WTC11 (cell line): ENCODE measurements at regions not wholly inside any gene's neighbourhood (a gene's known extent, or its start where the extent isn't known, plus 50 kb on each side); places are given as distances from the start of the nearest gene placed in this dataset.

Experiments
- ATAC-seq: fragments of 200-7000 bp; cut with Tn5 transposase; 2 replicates; pipeline ENCODE4 v1.10.0; 2021; ENCODE audit warnings: mild to moderate bottlenecking, moderate library complexity
- CTCF ChIA-PET: fragments of 300-600 bp; sonication (Branson Sonifier 250); formaldehyde crosslinking; loops from one replicate; lab custom pipeline; 2021; ENCODE audit warnings: antibody characterized with exemption; lab: Charles Lee
- POLR2A ChIA-PET: fragments of 350-600 bp; sonication (Branson Sonifier 250); formaldehyde crosslinking; loops from one replicate; lab custom pipeline; 2021; ENCODE audit warnings: antibody characterized with exemption; lab: Charles Lee
- DNase-seq: peaks from one replicate; pipeline ENCODE4 v3.0.0; 2021; ENCODE audit warnings: low spot score
- H3K27ac Mint-ChIP-seq: 2 replicates; pipeline ENCODE4 v1.8.0; 2021; ENCODE audit warnings: mixed read lengths
- H3K27me3 Mint-ChIP-seq: 2 replicates; pipeline ENCODE4 v1.8.0; 2021; ENCODE audit warnings: low read depth, mild to moderate bottlenecking, moderate library complexity, mixed read lengths
- H3K36me3 Mint-ChIP-seq: 2 replicates; pipeline ENCODE4 v1.8.0; 2021; ENCODE audit warnings: mixed read lengths
- H3K4me1 Mint-ChIP-seq: 2 replicates; pipeline ENCODE4 v1.8.0; 2022; ENCODE audit warnings: mixed read lengths
- H3K4me3 Mint-ChIP-seq: 2 replicates; pipeline ENCODE4 v1.8.0; 2021; ENCODE audit warnings: mild to moderate bottlenecking, moderate library complexity, mixed read lengths
- H3K9me3 Mint-ChIP-seq: 2 replicates; pipeline ENCODE4 v1.8.0; 2021; ENCODE audit warnings: mixed read lengths
- CTCF ChIP-seq: fragments of 200-600 bp; IDR thresholded peaks from 2 replicates; pipeline ENCODE4 v1.8.0; 2022; ENCODE audit warnings: antibody characterized with exemption
- EMX1 ChIP-seq: fragments of 250-450 bp; sonication (Bioruptor Pico); IDR thresholded peaks from 2 replicates; pipeline ENCODE4 v1.8.0; 2021; ENCODE audit warnings: mild to moderate bottlenecking
- ERG ChIP-seq: fragments of 250-450 bp; sonication (Bioruptor Pico); IDR thresholded peaks from 2 replicates; pipeline ENCODE4 v1.8.0; 2021; ENCODE audit warnings: mild to moderate bottlenecking
- ETV6 ChIP-seq: sonication (generic); formaldehyde crosslinking; IDR thresholded peaks from 2 replicates; pipeline ENCODE4 v1.8.1; 2022; ENCODE audit warnings: mild to moderate bottlenecking, missing genetic modification reagents
- IRF2 ChIP-seq: sonication (generic); formaldehyde crosslinking; IDR thresholded peaks from 2 replicates; pipeline ENCODE4 v1.8.0; 2022; ENCODE audit warnings: low read depth, missing genetic modification reagents, borderline replicate concordance
- MAX ChIP-seq: sonication (generic); formaldehyde crosslinking; IDR thresholded peaks from 2 replicates; pipeline ENCODE4 v1.8.0; 2022; ENCODE audit warnings: mild to moderate bottlenecking, missing genetic modification reagents
- MYBL2 ChIP-seq: sonication (generic); formaldehyde crosslinking; IDR thresholded peaks from 2 replicates; pipeline ENCODE4 v1.8.1; 2023; ENCODE audit warnings: mild to moderate bottlenecking, moderate library complexity, missing genetic modification reagents
- NFE2L1 ChIP-seq: sonication (generic); formaldehyde crosslinking; IDR thresholded peaks from 2 replicates; pipeline ENCODE4 v1.8.1; 2023; ENCODE audit warnings: missing genetic modification reagents
- STAT6 ChIP-seq: sonication (generic); formaldehyde crosslinking; conservative IDR thresholded peaks from 2 replicates; pipeline ENCODE4 v1.8.1; 2023; ENCODE audit warnings: mild to moderate bottlenecking, low read depth, missing genetic modification reagents, moderate library complexity
- TCF7 ChIP-seq: sonication (generic); formaldehyde crosslinking; IDR thresholded peaks from 2 replicates; pipeline ENCODE4 v1.8.0; 2022; ENCODE audit warnings: mild to moderate bottlenecking, low read depth, missing genetic modification reagents, moderate library complexity
- TEAD4 ChIP-seq: sonication (generic); formaldehyde crosslinking; IDR thresholded peaks from 2 replicates; pipeline ENCODE4 v1.8.0; 2022; ENCODE audit warnings: mild to moderate bottlenecking, missing genetic modification reagents
- ZBTB21 ChIP-seq: sonication (generic); formaldehyde crosslinking; IDR thresholded peaks from 2 replicates; pipeline ENCODE4 v1.8.1; 2023; ENCODE audit warnings: mild to moderate bottlenecking, missing genetic modification reagents, borderline replicate concordance
- ZNF423 ChIP-seq: fragments of 250-450 bp; sonication (Bioruptor Pico); IDR thresholded peaks from 2 replicates; pipeline ENCODE4 v2.1.2; 2022; ENCODE audit warnings: mild to moderate bottlenecking, moderate library complexity
- ZNF425 ChIP-seq: fragments of 250-450 bp; sonication (Bioruptor Pico); conservative IDR thresholded peaks from 2 replicates; pipeline ENCODE4 v1.9.0; 2021; ENCODE audit warnings: mild to moderate bottlenecking
- ZNF532 ChIP-seq: fragments of 250-450 bp; sonication (Bioruptor Pico); IDR thresholded peaks from 2 replicates; pipeline ENCODE4 v1.9.0; 2021; ENCODE audit warnings: mild to moderate bottlenecking, borderline replicate concordance

- TF ChIP-seq ERG, result no peak
- no peak for TF ChIP-seq ZNF532 (CRISPR knock-in tag)
- no peak for TF ChIP-seq MAX
These were observed 77.0 kb upstream of the RBMS3 start (continued) for GRCh38 chr3:29203851-29204250.

- Mint-ChIP-seq H3K27me3 (no peaks in the 10 kb centered on the region), H3K4me3 (no peak overlapping the region), H3K4me1 (peaks cover 5% of the 10 kb centered on the region), H3K9me3 (peaks cover 3% of the 10 kb centered on the region), H3K27ac (no peak overlapping the region), H3K36me3 (no peaks in the 10 kb centered on the region)
- POLR2A ChIA-PET, result no interaction called here
- CTCF ChIA-PET, result no interaction called here
- ATAC-seq, result no peak
- TF ChIP-seq IRF2, result no peak
- no peak for TF ChIP-seq ZNF425 (CRISPR knock-in tag)
- DNase-seq, result no peak
These were observed 73.4 kb upstream of the RBMS3 start for GRCh38 chr3:29207427-29207826.

GRCh38 chr3:29212789-29213433 lies 68.0 kb upstream of the RBMS3 start:
- Mint-ChIP-seq H3K36me3 (no peaks in the 10 kb centered on the region), H3K4me1 (peaks cover 11% of the 10 kb centered on the region), H3K27ac (no peak overlapping the region), H3K9me3 (peaks cover 7% of the 10 kb centered on the region), H3K27me3 (no peaks in the 10 kb centered on the region), H3K4me3 (no peak overlapping the region)
- POLR2A ChIA-PET, result no interaction called here
- ATAC-seq (peak; percentile 47), DNase-seq (no peak)
- CTCF ChIA-PET, result no interaction called here
- TF ChIP-seq ZNF532 (CRISPR knock-in tag), result no peak
- no peak for TF ChIP-seq NFE2L1 (CRISPR knock-in tag)
- no peak for TF ChIP-seq CTCF
- TF ChIP-seq IRF2, result no peak
- TF ChIP-seq ZBTB21 (CRISPR knock-in tag), result no peak
- TF ChIP-seq TCF7 (CRISPR knock-in tag), result no peak
- TF ChIP-seq TEAD4 (CRISPR knock-in tag), result no peak
- TF ChIP-seq STAT6, result no peak
- no peak for TF ChIP-seq EMX1
- no peak for TF ChIP-seq ZNF423 (CRISPR knock-in tag)
- no peak for TF ChIP-seq ETV6 (CRISPR knock-in tag)
- TF ChIP-seq MYBL2, result no peak
